Neural cell (in vitro differentiated cells): ENCODE measurements at regions not wholly inside any gene's neighbourhood (a gene's known extent, or its start where the extent isn't known, plus 50 kb on each side); places are given as distances from the start of the nearest gene placed in this dataset.

ENCODE experiments used
- H2AFZ ChIP-seq: fragments of 200-600, 300-800 bp; sonication (generic), shearing (Covaris generic); 2 replicates; pipeline ENCODE4 v1.6.0; 2014; ENCODE audit warnings: low read depth, mild to moderate bottlenecking, antibody characterized with exemption, low read length, moderate library complexity
- H3F3A ChIP-seq: fragments of 200-600 bp; shearing (Covaris generic); 2 replicates; pipeline ENCODE4 v1.6.1; 2016; ENCODE audit warnings: mild to moderate bottlenecking, moderate library complexity, mixed read lengths, antibody characterized with exemption, low read length; ENCODE audit not compliant: insufficient read depth, poor library complexity, severe bottlenecking
- H3K27ac ChIP-seq: fragments of 200-600, 300-800 bp; sonication (generic), shearing (Covaris generic); 2 replicates; pipeline ENCODE4 v1.5.1; 2014; ENCODE audit warnings: mild to moderate bottlenecking, low read length, moderate library complexity
- H3K27me3 ChIP-seq: fragments of 300-800, 200-600 bp; sonication (generic), shearing (Covaris generic); 2 replicates; pipeline ENCODE4 v1.6.0; 2014; ENCODE audit warnings: mild to moderate bottlenecking, low read depth, low read length, moderate library complexity; ENCODE audit not compliant: insufficient read depth
- H3K36me3 ChIP-seq: fragments of 300-800, 200-600 bp; sonication (generic), shearing (Covaris generic); 2 replicates; pipeline ENCODE4 v1.5.1; 2014; ENCODE audit warnings: mild to moderate bottlenecking, antibody characterized with exemption, low read length, moderate library complexity; ENCODE audit not compliant: insufficient read depth
- H3K4me2 ChIP-seq: fragments of 300-800, 200-600 bp; sonication (generic), shearing (Covaris generic); 2 replicates; pipeline ENCODE4 v1.6.0; 2014; ENCODE audit warnings: mild to moderate bottlenecking, low read length
- H3K4me3 ChIP-seq: fragments of 300-800, 200-600 bp; sonication (generic), shearing (Covaris generic); 2 replicates; pipeline ENCODE4 v1.5.1; 2014; ENCODE audit warnings: mild to moderate bottlenecking, low read length, moderate library complexity
- H3K79me2 ChIP-seq: fragments of 200-600 bp; shearing (Covaris generic); replicated peaks from 2 replicates; pipeline ENCODE4 v1.6.0; 2014; ENCODE audit warnings: mild to moderate bottlenecking, low read length, moderate library complexity; ENCODE audit not compliant: insufficient read depth
- H3K9ac ChIP-seq: fragments of 300-800, 200-600 bp; sonication (generic), shearing (Covaris generic); 2 replicates; pipeline ENCODE4 v1.6.1; 2016; ENCODE audit warnings: mild to moderate bottlenecking, low read length, mixed read lengths
- H3K9me2 ChIP-seq: fragments of 200-600 bp; shearing (Covaris generic); 2 replicates; pipeline ENCODE4 v1.6.1; 2016; ENCODE audit warnings: mild to moderate bottlenecking, low read length, mixed read lengths; ENCODE audit not compliant: insufficient read depth
- H3K9me3 ChIP-seq: fragments of 200-600, 300-800 bp; sonication (generic), shearing (Covaris generic); 2 replicates; pipeline ENCODE4 v1.6.1; 2016; ENCODE audit warnings: mild to moderate bottlenecking, mixed run types, low read length, moderate library complexity, mixed read lengths
- H4K20me1 ChIP-seq: fragments of 200-600 bp; shearing (Covaris generic); 2 replicates; pipeline ENCODE4 v1.6.1; 2016; ENCODE audit warnings: mild to moderate bottlenecking, mixed run types; ENCODE audit not compliant: insufficient read depth
- EP300 ChIP-seq: fragments of 450-650 bp; conservative IDR thresholded peaks from 2 replicates; pipeline ENCODE4 v1.6.1; 2014; ENCODE audit warnings: antibody characterized with exemption, mild to moderate bottlenecking, moderate library complexity; ENCODE audit not compliant: poor library complexity, severe bottlenecking
- EZH2 ChIP-seq: fragments of 200-600, 300-800 bp; shearing (Covaris generic), sonication (generic); IDR thresholded peaks from 2 replicates; pipeline ENCODE4 v1.6.1; 2014; ENCODE audit warnings: antibody characterized with exemption, low read length, borderline replicate concordance, mild to moderate bottlenecking; ENCODE audit not compliant: insufficient read depth, poor library complexity, severe bottlenecking
- MXI1 ChIP-seq: fragments of 450-650 bp; conservative IDR thresholded peaks from 2 replicates; pipeline ENCODE4 v1.6.1; 2014; ENCODE audit warnings: antibody characterized with exemption, mild to moderate bottlenecking; ENCODE audit not compliant: poor library complexity, severe bottlenecking
- POLR2AphosphoS5 ChIP-seq: IDR thresholded peaks from 2 replicates; pipeline ENCODE4 v1.6.1; 2012
- RAD21 ChIP-seq: fragments of 450-650 bp; conservative IDR thresholded peaks from 2 replicates; pipeline ENCODE4 v1.6.1; 2014; ENCODE audit warnings: antibody characterized with exemption, mild to moderate bottlenecking, moderate library complexity
- SMC3 ChIP-seq: fragments of 450-650 bp; conservative IDR thresholded peaks from 2 replicates; pipeline ENCODE4 v1.6.1; 2014; ENCODE audit warnings: antibody characterized with exemption, mild to moderate bottlenecking, moderate library complexity; ENCODE audit not compliant: poor library complexity
- TAF1 ChIP-seq: IDR thresholded peaks from 2 replicates; pipeline ENCODE4 v1.6.1; 2012; ENCODE audit warnings: low read depth
- TF ChIP-seq, protein P1 (sequence below): fragments of 450-650 bp; IDR thresholded peaks from 2 replicates; pipeline ENCODE4 v1.5.1; 2014; ENCODE audit warnings: antibody characterized with exemption, mild to moderate bottlenecking, moderate library complexity; ENCODE audit not compliant: poor library complexity, severe bottlenecking
- TF ChIP-seq, protein P2 (sequence below): IDR thresholded peaks from 2 replicates; pipeline ENCODE4 v1.6.1; 2012; ENCODE audit warnings: borderline replicate concordance

DNA sequence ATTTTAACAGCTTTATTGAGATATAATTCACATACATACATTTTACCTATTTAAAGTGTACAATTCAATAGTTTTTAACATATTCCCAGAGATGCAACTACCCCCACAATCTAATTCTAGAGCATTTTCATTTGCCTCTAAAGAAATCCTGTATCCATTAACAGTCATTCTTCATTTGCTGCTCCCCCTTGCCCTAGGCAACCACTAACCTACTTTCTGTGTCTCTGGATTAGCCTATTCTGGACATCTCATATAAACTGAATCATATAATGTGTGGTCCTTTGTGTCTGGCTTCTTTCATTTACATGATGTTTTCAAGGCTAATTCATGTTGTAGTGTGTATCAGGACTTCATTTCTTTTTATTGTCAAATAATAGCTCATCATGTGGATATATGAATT is 105.1 kb upstream of the GRPR start:
- no peaks in the 10 kb centered on the region for H4K20me1 ChIP-seq

DNA sequence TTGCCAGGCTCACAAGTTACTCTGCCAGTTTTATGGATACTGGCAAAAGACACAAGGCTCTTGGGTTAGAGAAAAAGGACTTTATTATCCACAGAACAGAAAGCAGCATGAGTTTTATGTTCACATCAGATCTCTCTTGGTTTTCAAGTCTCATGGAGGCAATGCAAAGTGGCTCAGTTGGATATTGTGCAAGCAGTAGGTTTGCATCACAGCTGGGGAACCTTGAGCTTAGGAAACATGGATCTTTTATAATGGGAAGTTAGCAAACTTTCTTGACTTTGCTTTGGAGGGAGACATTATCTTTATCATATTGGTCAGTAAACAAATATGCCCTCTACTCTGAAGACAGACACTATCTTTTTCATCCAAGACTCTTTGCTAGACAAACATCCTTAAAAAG is 109.2 kb upstream of the GRPR start:
- no peak overlapping the region for H3K4me2 ChIP-seq

More for the DNA sequence above, 105.1 kb upstream of the GRPR start:
- no peak for TF ChIP-seq POLR2AphosphoS5
- TF ChIP-seq, protein P1, sequence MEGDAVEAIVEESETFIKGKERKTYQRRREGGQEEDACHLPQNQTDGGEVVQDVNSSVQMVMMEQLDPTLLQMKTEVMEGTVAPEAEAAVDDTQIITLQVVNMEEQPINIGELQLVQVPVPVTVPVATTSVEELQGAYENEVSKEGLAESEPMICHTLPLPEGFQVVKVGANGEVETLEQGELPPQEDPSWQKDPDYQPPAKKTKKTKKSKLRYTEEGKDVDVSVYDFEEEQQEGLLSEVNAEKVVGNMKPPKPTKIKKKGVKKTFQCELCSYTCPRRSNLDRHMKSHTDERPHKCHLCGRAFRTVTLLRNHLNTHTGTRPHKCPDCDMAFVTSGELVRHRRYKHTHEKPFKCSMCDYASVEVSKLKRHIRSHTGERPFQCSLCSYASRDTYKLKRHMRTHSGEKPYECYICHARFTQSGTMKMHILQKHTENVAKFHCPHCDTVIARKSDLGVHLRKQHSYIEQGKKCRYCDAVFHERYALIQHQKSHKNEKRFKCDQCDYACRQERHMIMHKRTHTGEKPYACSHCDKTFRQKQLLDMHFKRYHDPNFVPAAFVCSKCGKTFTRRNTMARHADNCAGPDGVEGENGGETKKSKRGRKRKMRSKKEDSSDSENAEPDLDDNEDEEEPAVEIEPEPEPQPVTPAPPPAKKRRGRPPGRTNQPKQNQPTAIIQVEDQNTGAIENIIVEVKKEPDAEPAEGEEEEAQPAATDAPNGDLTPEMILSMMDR, result no peak
- TF ChIP-seq RAD21, result no peak
- TF ChIP-seq, protein P2, sequence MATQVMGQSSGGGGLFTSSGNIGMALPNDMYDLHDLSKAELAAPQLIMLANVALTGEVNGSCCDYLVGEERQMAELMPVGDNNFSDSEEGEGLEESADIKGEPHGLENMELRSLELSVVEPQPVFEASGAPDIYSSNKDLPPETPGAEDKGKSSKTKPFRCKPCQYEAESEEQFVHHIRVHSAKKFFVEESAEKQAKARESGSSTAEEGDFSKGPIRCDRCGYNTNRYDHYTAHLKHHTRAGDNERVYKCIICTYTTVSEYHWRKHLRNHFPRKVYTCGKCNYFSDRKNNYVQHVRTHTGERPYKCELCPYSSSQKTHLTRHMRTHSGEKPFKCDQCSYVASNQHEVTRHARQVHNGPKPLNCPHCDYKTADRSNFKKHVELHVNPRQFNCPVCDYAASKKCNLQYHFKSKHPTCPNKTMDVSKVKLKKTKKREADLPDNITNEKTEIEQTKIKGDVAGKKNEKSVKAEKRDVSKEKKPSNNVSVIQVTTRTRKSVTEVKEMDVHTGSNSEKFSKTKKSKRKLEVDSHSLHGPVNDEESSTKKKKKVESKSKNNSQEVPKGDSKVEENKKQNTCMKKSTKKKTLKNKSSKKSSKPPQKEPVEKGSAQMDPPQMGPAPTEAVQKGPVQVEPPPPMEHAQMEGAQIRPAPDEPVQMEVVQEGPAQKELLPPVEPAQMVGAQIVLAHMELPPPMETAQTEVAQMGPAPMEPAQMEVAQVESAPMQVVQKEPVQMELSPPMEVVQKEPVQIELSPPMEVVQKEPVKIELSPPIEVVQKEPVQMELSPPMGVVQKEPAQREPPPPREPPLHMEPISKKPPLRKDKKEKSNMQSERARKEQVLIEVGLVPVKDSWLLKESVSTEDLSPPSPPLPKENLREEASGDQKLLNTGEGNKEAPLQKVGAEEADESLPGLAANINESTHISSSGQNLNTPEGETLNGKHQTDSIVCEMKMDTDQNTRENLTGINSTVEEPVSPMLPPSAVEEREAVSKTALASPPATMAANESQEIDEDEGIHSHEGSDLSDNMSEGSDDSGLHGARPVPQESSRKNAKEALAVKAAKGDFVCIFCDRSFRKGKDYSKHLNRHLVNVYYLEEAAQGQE, result no peak
- no peak for TF ChIP-seq EZH2
- TF ChIP-seq EP300, result no peak
- no peak for TF ChIP-seq TAF1
- TF ChIP-seq MXI1, result no peak
- no peak for TF ChIP-seq SMC3
- no peaks in the 10 kb centered on the region for H3K27me3 ChIP-seq
- no peak overlapping the region for H3K9ac ChIP-seq
- H3F3A ChIP-seq, result no peaks in the 10 kb centered on the region
- H3K4me3 ChIP-seq, result no peak overlapping the region
- no peaks in the 10 kb centered on the region for H3K9me3 ChIP-seq
- no peaks in the 10 kb centered on the region for H3K79me2 ChIP-seq
- no peaks in the 10 kb centered on the region for H3K36me3 ChIP-seq
- no peak overlapping the region for H2AFZ ChIP-seq
- no peak overlapping the region for H3K27ac ChIP-seq
- H3K9me2 ChIP-seq, result no peaks in the 10 kb centered on the region
- H3K4me2 ChIP-seq, result no peak overlapping the region

More for the DNA sequence above, 109.2 kb upstream of the GRPR start:
- Histone ChIP-seq H3K4me3 (no peak overlapping the region), H2AFZ (no peak overlapping the region), H3F3A (no peaks in the 10 kb centered on the region), H3K9ac (no peak overlapping the region), H4K20me1 (no peaks in the 10 kb centered on the region), H3K79me2 (no peaks in the 10 kb centered on the region), H3K27ac (no peak overlapping the region), H3K9me2 (no peaks in the 10 kb centered on the region), H3K9me3 (no peaks in the 10 kb centered on the region), H3K27me3 (no peaks in the 10 kb centered on the region), H3K36me3 (no peaks in the 10 kb centered on the region)
- TF ChIP-seq RAD21 (no peak), SMC3 (no peak), EZH2 (no peak), TAF1 (no peak), POLR2AphosphoS5 (no peak), MXI1 (no peak), EP300 (no peak)
- TF ChIP-seq, protein P2, result no peak
- TF ChIP-seq, protein P1, result no peak
